Ishikawa (cell line): ENCODE measurements at regions not wholly inside any gene's neighbourhood (a gene's known extent, or its start where the extent isn't known, plus 50 kb on each side); places are given as distances from the start of the nearest gene placed in this dataset.

ENCODE experiments used
- CEBPB ChIP-seq: IDR thresholded peaks from 2 replicates; pipeline ENCODE4 v1.6.1; 2012
- CREB1 ChIP-seq: IDR thresholded peaks from 2 replicates; pipeline ENCODE4 v1.6.1; 2012; ENCODE audit warnings: low read depth
- EGR1 ChIP-seq: IDR thresholded peaks from 2 replicates; pipeline ENCODE4 v1.6.1; 2012
- EP300 ChIP-seq: IDR thresholded peaks from 2 replicates; pipeline ENCODE4 v1.6.1; 2012; ENCODE audit warnings: borderline replicate concordance
- FOXM1 ChIP-seq: IDR thresholded peaks from 2 replicates; pipeline ENCODE4 v1.6.1; 2012; ENCODE audit warnings: low read depth, borderline replicate concordance
- NFIC ChIP-seq: IDR thresholded peaks from 2 replicates; pipeline ENCODE4 v1.6.1; 2012
- RAD21 ChIP-seq: IDR thresholded peaks from 2 replicates; pipeline ENCODE4 v1.6.1; 2012; ENCODE audit warnings: low read depth
- REST ChIP-seq: IDR thresholded peaks from 2 replicates; pipeline ENCODE4 v1.6.1; 2012; ENCODE audit warnings: low read depth, mild to moderate bottlenecking
- TAF1 ChIP-seq: IDR thresholded peaks from 2 replicates; pipeline ENCODE4 v1.6.1; 2012; ENCODE audit warnings: low read depth, mild to moderate bottlenecking
- TCF12 ChIP-seq: IDR thresholded peaks from 2 replicates; pipeline ENCODE4 v1.6.1; 2012; ENCODE audit warnings: low read depth
- TEAD4 ChIP-seq: IDR thresholded peaks from 2 replicates; pipeline ENCODE4 v1.6.1; 2012
- USF1 ChIP-seq: IDR thresholded peaks from 2 replicates; pipeline ENCODE4 v1.6.1; 2012
- YY1 ChIP-seq: IDR thresholded peaks from 2 replicates; pipeline ENCODE4 v1.6.1; 2012; ENCODE audit warnings: low read depth
- ZBTB7A ChIP-seq: IDR thresholded peaks from 2 replicates; pipeline ENCODE4 v1.6.1; 2012; ENCODE audit warnings: low read depth
- TF ChIP-seq, protein P1 (sequence below): IDR thresholded peaks from 2 replicates; pipeline ENCODE4 v1.6.1; 2012

GRCh38 chr16:49052846-49053245 lies 228.8 kb downstream of the CBLN1 start:
- TF ChIP-seq EP300: no peak

- TF ChIP-seq, protein P1, sequence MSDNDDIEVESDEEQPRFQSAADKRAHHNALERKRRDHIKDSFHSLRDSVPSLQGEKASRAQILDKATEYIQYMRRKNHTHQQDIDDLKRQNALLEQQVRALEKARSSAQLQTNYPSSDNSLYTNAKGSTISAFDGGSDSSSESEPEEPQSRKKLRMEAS: no peak
- no peak for TF ChIP-seq NFIC
- no peak for TF ChIP-seq EP300
- no peak for TF ChIP-seq CEBPB
- no peak for TF ChIP-seq USF1
- no peak for TF ChIP-seq ZBTB7A
- TF ChIP-seq TCF12: no peak
- TF ChIP-seq TAF1: no peak
- no peak for TF ChIP-seq RAD21
- TF ChIP-seq FOXM1: no peak
- no peak for TF ChIP-seq CREB1
Observed at GRCh38 chr16:49051576-49051975, 230.1 kb downstream of the CBLN1 start.

DNA sequence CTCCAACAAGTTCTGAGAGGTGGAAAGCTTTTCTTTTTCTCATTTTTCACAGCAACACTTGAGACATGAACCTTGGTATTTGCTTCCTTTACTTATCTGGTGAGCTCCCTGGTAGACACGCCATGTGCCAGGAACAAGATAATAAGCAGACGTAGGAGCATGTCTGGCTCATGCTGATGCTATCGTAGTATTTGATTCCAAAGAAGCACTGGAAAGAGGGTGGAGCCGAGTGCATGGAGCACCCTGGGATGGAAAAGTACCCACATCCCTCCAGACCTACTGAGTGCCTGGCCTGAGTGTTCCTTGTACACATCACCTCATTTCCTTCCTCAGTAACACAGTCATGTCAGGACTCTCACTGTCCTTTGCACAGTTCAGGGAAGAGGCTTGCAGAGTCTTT lies 231.0 kb downstream of the CBLN1 start:
- TF ChIP-seq TCF12 (no peak), CREB1 (no peak), ZBTB7A (no peak), EP300 (no peak), RAD21 (no peak), TEAD4 (no peak), NFIC (no peak), CEBPB (no peak), REST (no peak), YY1 (no peak), EGR1 (no peak), TAF1 (no peak), FOXM1 (no peak), USF1 (no peak)
- TF ChIP-seq, protein P1: no peak

DNA sequence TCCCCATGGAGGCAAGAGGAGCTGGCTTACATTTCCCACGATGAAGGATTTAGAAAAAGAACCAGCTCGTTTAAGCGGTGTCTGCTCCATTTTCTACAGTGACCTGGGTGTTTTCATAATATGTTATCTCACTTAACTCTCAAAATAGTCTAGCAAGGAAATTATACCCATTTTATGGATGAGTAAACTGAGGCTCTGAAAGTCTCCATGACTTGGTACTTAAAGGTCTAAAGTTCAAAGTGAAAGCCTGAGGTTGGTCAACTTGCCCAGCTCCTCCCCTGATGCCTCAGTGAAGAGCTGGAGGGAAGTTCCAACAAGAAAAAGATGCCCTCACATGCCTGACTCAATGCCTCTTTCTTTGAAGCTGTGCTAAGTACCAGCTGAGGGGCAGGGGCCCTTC lies 232.0 kb downstream of the CBLN1 start:
- TF ChIP-seq, protein P1: no peak

DNA sequence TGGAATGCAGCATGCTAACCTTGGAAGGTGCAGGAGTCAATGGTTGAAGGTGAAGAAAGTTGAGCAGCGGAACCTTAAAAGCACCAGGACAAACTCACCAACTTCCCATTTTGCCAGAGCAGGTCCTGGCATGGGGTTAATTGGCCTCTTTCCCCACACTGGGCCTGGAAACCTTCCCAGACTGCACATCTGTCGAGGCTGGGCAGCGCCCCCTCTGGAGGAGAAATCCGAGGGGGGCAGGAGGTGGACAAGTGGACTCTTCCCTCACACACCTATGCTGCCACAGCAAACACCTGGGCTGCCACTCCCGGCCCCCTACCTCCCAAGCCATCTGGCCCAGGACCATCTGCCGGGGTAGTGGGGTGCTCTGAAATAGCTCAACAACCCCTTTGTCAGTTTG lies 232.4 kb downstream of the CBLN1 start:
- no peak for TF ChIP-seq RAD21
- TF ChIP-seq ZBTB7A: no peak
- TF ChIP-seq NFIC: no peak
- TF ChIP-seq EGR1: no peak
- TF ChIP-seq TCF12: no peak
- no peak for TF ChIP-seq TAF1
- TF ChIP-seq, protein P1: no peak
- TF ChIP-seq REST: no peak
- no peak for TF ChIP-seq YY1
- TF ChIP-seq CEBPB: no peak
- TF ChIP-seq FOXM1: no peak
- no peak for TF ChIP-seq USF1
- no peak for TF ChIP-seq EP300
- no peak for TF ChIP-seq CREB1
- no peak for TF ChIP-seq TEAD4

DNA sequence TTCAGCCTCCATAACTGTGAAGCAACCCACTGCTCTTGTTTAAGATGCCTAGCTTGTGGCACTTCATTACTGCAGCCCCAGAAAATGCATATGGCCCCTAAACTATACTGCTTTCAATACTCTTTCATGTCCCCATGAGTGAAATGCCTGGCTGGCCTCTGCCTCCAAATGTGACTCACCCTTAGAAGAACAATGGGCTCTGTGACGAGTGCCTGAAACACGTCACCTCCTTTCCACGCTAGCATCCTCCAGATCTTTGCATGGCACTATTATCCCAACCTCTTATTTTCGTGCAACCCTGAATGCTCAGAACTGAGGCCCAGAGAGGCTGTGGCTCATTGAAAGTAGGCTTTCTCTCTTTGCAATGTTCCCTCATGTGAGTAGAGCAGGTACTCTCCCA lies 233.1 kb downstream of the CBLN1 start:
- no peak for TF ChIP-seq FOXM1
- TF ChIP-seq EP300: no peak
- TF ChIP-seq ZBTB7A: no peak
- TF ChIP-seq CREB1: no peak
- TF ChIP-seq TCF12: no peak
- TF ChIP-seq NFIC: no peak
- no peak for TF ChIP-seq EGR1
- TF ChIP-seq TEAD4: no peak
- TF ChIP-seq, protein P1: no peak
- TF ChIP-seq CEBPB: no peak
- TF ChIP-seq RAD21: no peak
- no peak for TF ChIP-seq REST
